Activated naive CD4-positive, alpha-beta T cell treated with anti-CD3 and anti-CD28 coated beads, Interleukin-2, amount 50 U/mL, for 72 hours (primary cell): ENCODE measurements at regions not wholly inside any gene's neighbourhood (a gene's known extent, or its start where the extent isn't known, plus 50 kb on each side); places are given as distances from the start of the nearest gene placed in this dataset.

ENCODE experiments used
- ATAC-seq, 2 donors: fragments of 150-1000 bp; cut with Tn5 transposase; 2 replicates each; pipeline ENCODE4 v1.10.0; 2021; ENCODE audit warnings: mild to moderate bottlenecking in 2 of 2, moderate library complexity in 2 of 2
- DNase-seq, 2 donors: peaks; one replicate each; pipeline ENCODE4 v3.0.0; 2021 to 2022; ENCODE audit warnings: low spot score in 2 of 2
- H3K27ac Mint-ChIP-seq, 2 donors: one replicate each; pipeline ENCODE4 v1.8.0; 2022; ENCODE audit warnings: mild to moderate bottlenecking in 2 of 2, mixed read lengths in 2 of 2
- H3K36me3 Mint-ChIP-seq, 2 donors: one replicate each; pipeline ENCODE4 v1.8.0; 2022; ENCODE audit warnings: mixed read lengths in 2 of 2
- H3K9me3 Mint-ChIP-seq, 2 donors: one replicate each; pipeline ENCODE4 v1.8.0; 2022; ENCODE audit warnings: mixed read lengths in 2 of 2

DNA sequence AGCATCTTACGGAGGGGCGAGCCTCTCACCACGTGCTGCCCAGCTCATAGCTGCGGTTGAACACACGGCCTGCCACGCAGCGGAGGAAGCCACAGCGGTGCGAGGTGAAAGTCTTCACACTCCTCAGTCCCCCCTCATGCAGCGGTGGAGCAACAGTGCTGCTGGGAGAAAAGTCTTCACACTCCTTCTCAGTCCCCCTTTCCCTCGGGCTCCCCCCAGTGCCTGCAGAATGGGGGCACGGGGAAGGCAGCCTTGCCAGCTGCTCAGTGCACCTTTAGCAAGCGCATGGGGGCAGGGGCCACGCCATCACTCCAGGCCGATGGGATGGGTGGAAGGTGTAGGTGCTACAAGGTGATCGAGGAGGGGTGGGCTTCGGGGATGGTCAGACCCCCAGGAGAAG is 206.3 kb upstream of the TCERG1L start:
- Mint-ChIP-seq H3K36me3 (no peaks in the 10 kb centered on the region), H3K27ac (no peak overlapping the region), H3K9me3 (no peaks in the 10 kb centered on the region)
- no peak for DNase-seq
- ATAC-seq, result no peak

GRCh38 chr10:131519723-131520605 is 208.4 kb upstream of the TCERG1L start:
- H3K27ac Mint-ChIP-seq, result no peak overlapping the region
- H3K9me3 Mint-ChIP-seq, result peaks cover 0 to 4% of the 10 kb centered on the region in 2 donors

GRCh38 chr10:131531265-131532190 is 220.0 kb upstream of the TCERG1L start:
- ATAC-seq (no peak), DNase-seq (no peak)
- no peak overlapping the region for H3K27ac Mint-ChIP-seq
- H3K9me3 Mint-ChIP-seq, result no peaks in the 10 kb centered on the region
- no peaks in the 10 kb centered on the region for H3K36me3 Mint-ChIP-seq

More at GRCh38 chr10:131519723-131520605, 208.4 kb upstream of the TCERG1L start:
- no peak for DNase-seq
- no peaks in the 10 kb centered on the region for H3K36me3 Mint-ChIP-seq
- ATAC-seq, result no peak

GRCh38 chr10:131532291-131532690 is 220.8 kb upstream of the TCERG1L start:
- ATAC-seq (no peak), DNase-seq (no peak)
- no peaks in the 10 kb centered on the region for H3K9me3 Mint-ChIP-seq
- H3K27ac Mint-ChIP-seq, result no peak overlapping the region
- H3K36me3 Mint-ChIP-seq, result no peaks in the 10 kb centered on the region

- DNase-seq, result no peak
- Mint-ChIP-seq H3K27ac (no peak overlapping the region), H3K9me3 (no peaks in the 10 kb centered on the region), H3K36me3 (no peaks in the 10 kb centered on the region)
- no peak for ATAC-seq
Measured at GRCh38 chr10:131532745-131533341, 221.3 kb upstream of the TCERG1L start.

- Mint-ChIP-seq H3K36me3 (no peaks in the 10 kb centered on the region), H3K9me3 (no peaks in the 10 kb centered on the region), H3K27ac (no peak overlapping the region)
- no peak for ATAC-seq
- DNase-seq, result no peak
Measured at GRCh38 chr10:131533846-131534526, 222.5 kb upstream of the TCERG1L start.

GRCh38 chr10:131534836-131535235 is 223.3 kb upstream of the TCERG1L start:
- no peak for ATAC-seq
- H3K36me3 Mint-ChIP-seq, result no peaks in the 10 kb centered on the region
- no peak overlapping the region for H3K27ac Mint-ChIP-seq
- DNase-seq, result no peak
- no peaks in the 10 kb centered on the region for H3K9me3 Mint-ChIP-seq

DNA sequence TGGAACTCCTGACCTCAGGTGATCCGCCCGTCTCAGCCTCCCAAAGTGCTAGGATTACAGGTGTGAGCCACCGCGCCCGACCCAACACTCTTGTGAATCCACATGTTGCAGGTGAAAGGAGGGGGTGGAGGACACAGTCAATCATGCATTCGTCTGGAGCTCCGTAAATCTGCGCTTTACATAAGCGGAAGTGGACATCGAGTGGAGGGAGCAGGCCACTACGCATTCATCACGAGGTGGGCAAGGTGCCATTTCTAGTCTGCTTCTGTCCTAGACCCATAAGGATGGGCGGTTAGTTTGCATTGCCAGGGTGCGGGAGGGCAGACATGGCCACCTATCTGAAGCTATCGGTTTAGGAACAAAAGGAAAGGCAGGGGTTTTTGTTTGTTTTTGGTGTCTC is 225.2 kb upstream of the TCERG1L start:
- DNase-seq, result no peak
- no peaks in the 10 kb centered on the region for H3K9me3 Mint-ChIP-seq

DNA sequence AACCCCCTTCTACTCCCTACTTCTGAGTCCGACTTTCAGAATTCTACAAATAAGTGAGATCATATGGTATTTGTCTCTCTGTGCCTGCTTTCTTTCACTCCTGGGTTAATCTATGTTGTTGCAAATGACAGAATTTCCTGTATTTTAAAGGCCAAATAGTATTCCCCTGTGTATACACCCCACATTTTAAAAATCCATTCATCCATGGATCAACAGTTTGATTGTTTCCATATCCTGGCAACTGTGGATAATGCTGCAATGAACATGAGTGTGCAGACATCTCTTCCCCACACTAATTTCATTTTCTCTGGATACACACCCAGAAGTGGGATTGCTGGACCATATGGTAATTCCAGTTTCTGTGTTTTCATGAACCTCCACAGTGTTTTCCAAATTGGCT is 225.8 kb upstream of the TCERG1L start:
- H3K27ac Mint-ChIP-seq, result no peak overlapping the region
- H3K36me3 Mint-ChIP-seq, result no peaks in the 10 kb centered on the region
- no peaks in the 10 kb centered on the region for H3K9me3 Mint-ChIP-seq
- no peak for ATAC-seq
- DNase-seq, result no peak

More for the DNA sequence above, 225.2 kb upstream of the TCERG1L start:
- ATAC-seq, result no peak
- Mint-ChIP-seq H3K27ac (no peak overlapping the region), H3K36me3 (no peaks in the 10 kb centered on the region)

DNA sequence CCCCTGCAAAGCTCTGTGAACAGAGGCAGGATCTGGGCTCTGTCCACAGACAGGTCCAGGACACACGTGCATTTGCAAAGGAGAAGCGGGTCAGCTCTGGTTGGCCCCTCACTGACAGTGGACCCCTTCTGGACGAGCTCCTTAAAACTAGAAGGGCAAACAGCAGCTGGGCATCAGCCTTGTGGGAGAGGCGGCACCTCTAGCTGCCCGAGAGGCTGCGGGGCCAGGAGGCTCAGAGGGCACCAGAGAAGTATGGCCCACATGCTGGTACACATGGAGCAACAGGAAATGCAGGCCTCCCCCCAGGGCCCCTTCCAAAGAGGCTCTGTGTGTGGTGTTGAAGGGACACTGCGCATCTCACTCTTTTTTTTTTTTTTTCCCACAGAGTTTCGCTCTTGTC is 233.0 kb upstream of the TCERG1L start:
- DNase-seq (no peak), ATAC-seq (no peak)
- no peak overlapping the region for H3K27ac Mint-ChIP-seq
- no peaks in the 10 kb centered on the region for H3K36me3 Mint-ChIP-seq
- no peaks in the 10 kb centered on the region for H3K9me3 Mint-ChIP-seq

GRCh38 chr10:131546086-131546810 is 234.7 kb upstream of the TCERG1L start:
- Mint-ChIP-seq H3K36me3 (no peaks in the 10 kb centered on the region), H3K9me3 (no peaks in the 10 kb centered on the region), H3K27ac (no peak overlapping the region)
- DNase-seq, result no peak
- ATAC-seq, result no peak

- ATAC-seq, result no peak
- Mint-ChIP-seq H3K27ac (no peak overlapping the region), H3K9me3 (no peaks in the 10 kb centered on the region), H3K36me3 (no peaks in the 10 kb centered on the region)
- DNase-seq, result no peak
Measured at GRCh38 chr10:131547129-131547799, 235.7 kb upstream of the TCERG1L start.

DNA sequence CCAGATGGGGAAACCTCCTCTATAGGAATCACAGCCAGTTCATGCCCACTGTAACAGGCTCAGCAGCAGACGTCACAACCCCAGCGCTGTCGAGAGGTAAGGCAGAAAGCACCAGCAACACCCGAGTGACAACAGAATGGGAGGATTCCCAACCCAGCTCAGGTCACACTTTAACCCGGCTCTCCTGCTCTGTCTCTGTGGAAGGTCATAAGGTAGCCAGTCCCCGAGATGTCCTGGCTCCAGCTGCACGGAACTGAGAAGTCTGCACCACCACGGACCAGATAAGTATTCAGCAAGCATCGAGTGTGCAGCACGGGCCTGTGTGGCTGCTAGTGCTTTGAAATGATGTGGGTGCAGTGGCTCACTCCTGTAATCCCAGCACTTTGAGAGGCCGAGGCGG is 236.7 kb upstream of the TCERG1L start:
- no peaks in the 10 kb centered on the region for H3K36me3 Mint-ChIP-seq
- DNase-seq (no peak), ATAC-seq (no peak)
- peak overlapping the region in 1 of 2 donors; percentile 55 for H3K27ac Mint-ChIP-seq
- no peaks in the 10 kb centered on the region for H3K9me3 Mint-ChIP-seq

- DNase-seq (no peak), ATAC-seq (no peak)
- H3K9me3 Mint-ChIP-seq, result no peaks in the 10 kb centered on the region
- H3K36me3 Mint-ChIP-seq, result no peaks in the 10 kb centered on the region
- no peak overlapping the region for H3K27ac Mint-ChIP-seq
Measured at GRCh38 chr10:131549116-131549515, 237.6 kb upstream of the TCERG1L start.

- no peak for DNase-seq
- ATAC-seq, result no peak
- Mint-ChIP-seq H3K36me3 (no peaks in the 10 kb centered on the region), H3K9me3 (no peaks in the 10 kb centered on the region), H3K27ac (no peak overlapping the region)
Measured at GRCh38 chr10:131553121-131553520, 241.6 kb upstream of the TCERG1L start.
